K562 (cell line): ENCODE measurements at regions not wholly inside any gene's neighbourhood (a gene's known extent, or its start where the extent isn't known, plus 50 kb on each side); places are given as distances from the start of the nearest gene placed in this dataset.

ENCODE experiments used
- ATAC-seq: fragments of 200-7000 bp; cut with Tn5 transposase; 3 replicates; pipeline ENCODE4 v1.9.1; 2020; ENCODE audit warnings: moderate library complexity
- BruUV-seq: library from RNA; stranded (reverse); fragments of 400-500 nt; replicated peaks from 2 replicates; lab custom pipeline; 2021; lab: Mats Ljungman, UMichigan
- CTCF ChIA-PET: fragments of 300-600 bp; formaldehyde crosslinking; extraction: SDS; loops from one replicate; lab custom pipeline; 2021; ENCODE audit warnings: low intra/inter-chr PET ratio; lab: Yijun Ruan, JAX
- POLR2A ChIA-PET: fragments of 300-600, 350-650 bp; sonication (Branson Sonifier 250); formaldehyde crosslinking; extraction: SDS; loops from one replicate; lab custom pipeline; 2021; ENCODE audit warnings: antibody characterized with exemption, inconsistent platforms; lab: Yijun Ruan, JAX
- DNase-seq, 4 experiments: peaks; one replicate each; pipeline versions ENCODE4 v3.0.0 to v3.0.0-alpha.2; 2011 to 2018; ENCODE audit warnings: low spot score in 3 of 4, mixed read lengths in 3 of 4; ENCODE audit errors: extremely low read depth in 1 of 4
- FAIRE-seq: peaks from 2 replicates; lab custom pipeline; 2011; peaks lifted over from hg19 to GRCh38; lab: Jason Lieb, UNC
- H2AFZ ChIP-seq: 2 replicates; pipeline ENCODE4 v1.6.0; 2011; ENCODE audit warnings: low read depth, low read length, control low read depth, inconsistent platforms
- H3K27ac ChIP-seq: fragments of 200-600 bp; 3 replicates; pipeline ENCODE4 v1.8.0; 2011; ENCODE audit warnings: low read depth, mild to moderate bottlenecking, control low read depth, inconsistent platforms, low read length, moderate library complexity, mixed read lengths; ENCODE audit errors: extremely low read depth
- H3K27me3 ChIP-seq, 2 experiments: fragments of 300-600 bp in 1 of 2; 2 replicates in 1 of 2; 3 replicates in 1 of 2; pipeline versions ENCODE4 v1.6.0 to v1.8.0; 2011; ENCODE audit warnings: inconsistent platforms in 2 of 2, low read length in 2 of 2, mild to moderate bottlenecking in 1 of 2, mixed read lengths in 1 of 2, moderate library complexity in 1 of 2; ENCODE audit not compliant: control insufficient read depth in 2 of 2, insufficient read depth in 2 of 2
- H3K36me3 ChIP-seq: fragments of 300-600 bp; 3 replicates; pipeline ENCODE4 v1.8.0; 2011; ENCODE audit warnings: mild to moderate bottlenecking, low read length, inconsistent platforms; ENCODE audit not compliant: control insufficient read depth, insufficient read depth
- H3K4me1 ChIP-seq, 2 experiments: fragments of 200-600 bp in 1 of 2; replicated peaks in 1 of 2; 2 replicates in 1 of 2; 3 replicates in 1 of 2; pipeline versions ENCODE4 v1.5.1 to v1.8.0; 2011; ENCODE audit warnings: inconsistent platforms in 2 of 2, low read length in 2 of 2, mild to moderate bottlenecking in 1 of 2, mixed read lengths in 1 of 2, moderate library complexity in 1 of 2; ENCODE audit not compliant: control insufficient read depth in 2 of 2, insufficient read depth in 2 of 2
- H3K4me2 ChIP-seq: 2 replicates; pipeline ENCODE4 v1.6.1; 2011; ENCODE audit warnings: low read length, control low read depth, inconsistent platforms, mixed read lengths; ENCODE audit not compliant: insufficient read depth
- H3K4me3 ChIP-seq: fragments of 200-600 bp; sonication (generic), shearing (Covaris generic); 2 replicates; pipeline ENCODE4 v1.5.1; 2016; ENCODE audit warnings: control low read depth, inconsistent platforms
- H3K79me2 ChIP-seq: fragments of 200-600 bp; 3 replicates; pipeline ENCODE4 v1.8.0; 2011; ENCODE audit warnings: low read length, inconsistent platforms; ENCODE audit not compliant: control insufficient read depth, insufficient read depth
- H3K9ac ChIP-seq, 2 experiments: 2 replicates each; pipeline versions ENCODE4 v1.6.0 to v1.6.1; 2011; ENCODE audit warnings: low read depth in 2 of 2, low read length in 2 of 2, control low read depth in 1 of 2, inconsistent platforms in 1 of 2, mild to moderate bottlenecking in 1 of 2, mixed read lengths in 1 of 2; ENCODE audit not compliant: insufficient read depth in 1 of 2
- H3K9me1 ChIP-seq: one replicate; pipeline ENCODE4 v1.6.0; 2011; ENCODE audit warnings: inconsistent platforms, mild to moderate bottlenecking, low read length, moderate library complexity; ENCODE audit not compliant: control insufficient read depth, insufficient read depth
- H3K9me3 ChIP-seq: replicated peaks from 2 replicates; pipeline ENCODE4 v1.5.1; 2011; ENCODE audit warnings: low read depth, low read length, inconsistent platforms; ENCODE audit not compliant: control insufficient read depth, insufficient read depth
- H4K20me1 ChIP-seq: replicated peaks from 2 replicates; pipeline ENCODE4 v1.6.1; 2011; ENCODE audit warnings: low read length, inconsistent platforms, mixed read lengths; ENCODE audit not compliant: control insufficient read depth, insufficient read depth
- BRCA1 ChIP-seq, 2 experiments: fragments of 450-650 bp in 1 of 2; sonication (generic) in 1 of 2; formaldehyde crosslinking in 1 of 2; IDR thresholded peaks; 2 replicates each; pipeline versions ENCODE4 v1.5.0 to v1.6.1; 2017 to 2020; ENCODE audit warnings: mild to moderate bottlenecking in 1 of 2, missing genetic modification reagents in 1 of 2
- CBX2 ChIP-seq: fragments of 200-600 bp; sonication (generic); IDR thresholded peaks from one replicate; pipeline ENCODE4 v1.6.1; 2012; ENCODE audit warnings: mild to moderate bottlenecking, low read length, inconsistent platforms; ENCODE audit not compliant: insufficient read depth, poor library complexity, severe bottlenecking
- FOXJ2 ChIP-seq: fragments of 200-800 bp; sonication (Bioruptor generic); IDR thresholded peaks from 2 replicates; pipeline ENCODE4 v1.6.1; 2016; ENCODE audit warnings: missing genetic modification characterization, missing compliant biosample characterization
- NFE2L1 ChIP-seq: fragments of 450-650 bp; IDR thresholded peaks from 2 replicates; pipeline ENCODE4 v1.6.1; 2016; ENCODE audit warnings: missing genetic modification characterization, low read depth, mild to moderate bottlenecking, missing compliant biosample characterization, moderate library complexity, borderline replicate concordance
- POLR2G ChIP-seq: fragments of 200-400 bp; formaldehyde crosslinking; IDR thresholded peaks from 2 replicates; pipeline ENCODE4 v1.6.1; 2017; ENCODE audit warnings: low read depth, mild to moderate bottlenecking, antibody characterized with exemption, low read length, moderate library complexity
- ZFPM2 ChIP-seq: fragments of 250-450 bp; sonication (Bioruptor Pico); IDR thresholded peaks from 2 replicates; pipeline ENCODE4 v1.5.1; 2022; ENCODE audit warnings: mild to moderate bottlenecking
- ZNF778 ChIP-seq: fragments of 450-650 bp; formaldehyde crosslinking; IDR thresholded peaks from 2 replicates; pipeline ENCODE4 v1.4.0; 2020; ENCODE audit warnings: mild to moderate bottlenecking, moderate library complexity
- WGBS: fragments of 100-300 bp; shearing (Covaris generic); methylation state at CpG from one replicate; pipeline ENCODE4 v1.1.6; 2016; ENCODE audit warnings: low coverage, mixed read lengths; ENCODE audit not compliant: insufficient coverage; ENCODE audit errors: missing lambda C conversion rate; 5-methylcytosine and 5-hydroxymethylcytosine counted together
- in situ Hi-C: fragments of 300-500 bp; cut with MboI; formaldehyde crosslinking; loops from 4 replicates; pipeline ENCODE4 v1.15.0; 2018; ENCODE audit warnings: inconsistent platforms, mixed read lengths
- intact Hi-C: fragments of 100-400 bp; cut with micrococcal nuclease; formaldehyde crosslinking; loops from 2 replicates; pipeline ENCODE4 v1.14.2; 2022
- TF ChIP-seq, protein P1 (sequence below): sonication (generic); formaldehyde crosslinking; IDR thresholded peaks from 2 replicates; pipeline ENCODE4 v1.8.0; 2023; ENCODE audit warnings: mild to moderate bottlenecking, missing genetic modification reagents
- TF ChIP-seq, protein P2 (sequence below): sonication (generic); formaldehyde crosslinking; IDR thresholded peaks from 2 replicates; pipeline ENCODE4 v1.8.0; 2022; ENCODE audit warnings: mild to moderate bottlenecking, missing genetic modification reagents, borderline replicate concordance
- TF ChIP-seq, protein P3 (sequence below): sonication (generic); formaldehyde crosslinking; IDR thresholded peaks from 2 replicates; pipeline ENCODE4 v1.8.0; 2022; ENCODE audit warnings: mild to moderate bottlenecking, missing genetic modification reagents
- TF ChIP-seq, protein P4 (sequence below): fragments of 250-450 bp; sonication (Bioruptor Pico); IDR thresholded peaks from 2 replicates; pipeline ENCODE4 v1.5.1; 2021; ENCODE audit warnings: mild to moderate bottlenecking

DNA sequence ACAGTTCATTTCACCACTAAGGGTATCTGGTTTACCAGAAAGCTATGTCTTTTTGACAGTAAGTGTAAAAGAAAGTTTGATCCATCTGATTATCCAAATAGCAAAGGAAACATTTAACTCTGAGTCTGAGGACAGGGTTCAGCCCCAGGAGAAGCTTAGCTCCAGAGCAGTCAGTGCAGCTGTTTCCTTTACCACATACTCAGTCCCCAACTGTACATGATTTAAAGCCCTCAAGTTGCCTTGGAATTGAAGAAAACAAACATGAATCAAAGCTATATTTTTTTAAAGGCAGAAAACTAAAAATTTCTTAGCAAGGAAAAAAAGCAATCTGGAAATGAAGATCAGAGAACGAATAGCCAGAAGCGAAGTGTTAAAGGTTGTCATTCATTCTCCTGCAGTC is 746.0 kb downstream of the METTL4 start:
- Histone ChIP-seq H2AFZ (no peak overlapping the region), H3K27me3 (no peaks in the 10 kb centered on the region; a peak in 1 of 5 replicates), H3K27ac (no peak overlapping the region), H3K9ac (no peak overlapping the region), H3K9me1 (no peaks in the 10 kb centered on the region), H4K20me1 (no peaks in the 10 kb centered on the region), H3K4me3 (no peak overlapping the region), H3K79me2 (no peaks in the 10 kb centered on the region), H3K4me1 (no peaks in the 10 kb centered on the region), H3K9me3 (no peaks in the 10 kb centered on the region), H3K4me2 (no peak overlapping the region), H3K36me3 (no peaks in the 10 kb centered on the region)
- in situ Hi-C loops (no loop called here), intact Hi-C loops (no loop called here)
- ATAC-seq = no peak
- BruUV-seq = no TSS peak
- WGBS = 0% methylated on average over 2 of the region's 2 CpGs
- TF ChIP-seq POLR2G (no peak), ZNF778 (no peak), CBX2 (no peak), ZFPM2 (CRISPR knock-in tag) (no peak), BRCA1 (IDR thresholded peaks at IDR 0.05) (no peak), BRCA1 (CRISPR knock-in tag; IDR thresholded peaks at IDR 0.05) (no peak), FOXJ2 (no peak), NFE2L1 (no peak)
- TF ChIP-seq, protein P1, sequence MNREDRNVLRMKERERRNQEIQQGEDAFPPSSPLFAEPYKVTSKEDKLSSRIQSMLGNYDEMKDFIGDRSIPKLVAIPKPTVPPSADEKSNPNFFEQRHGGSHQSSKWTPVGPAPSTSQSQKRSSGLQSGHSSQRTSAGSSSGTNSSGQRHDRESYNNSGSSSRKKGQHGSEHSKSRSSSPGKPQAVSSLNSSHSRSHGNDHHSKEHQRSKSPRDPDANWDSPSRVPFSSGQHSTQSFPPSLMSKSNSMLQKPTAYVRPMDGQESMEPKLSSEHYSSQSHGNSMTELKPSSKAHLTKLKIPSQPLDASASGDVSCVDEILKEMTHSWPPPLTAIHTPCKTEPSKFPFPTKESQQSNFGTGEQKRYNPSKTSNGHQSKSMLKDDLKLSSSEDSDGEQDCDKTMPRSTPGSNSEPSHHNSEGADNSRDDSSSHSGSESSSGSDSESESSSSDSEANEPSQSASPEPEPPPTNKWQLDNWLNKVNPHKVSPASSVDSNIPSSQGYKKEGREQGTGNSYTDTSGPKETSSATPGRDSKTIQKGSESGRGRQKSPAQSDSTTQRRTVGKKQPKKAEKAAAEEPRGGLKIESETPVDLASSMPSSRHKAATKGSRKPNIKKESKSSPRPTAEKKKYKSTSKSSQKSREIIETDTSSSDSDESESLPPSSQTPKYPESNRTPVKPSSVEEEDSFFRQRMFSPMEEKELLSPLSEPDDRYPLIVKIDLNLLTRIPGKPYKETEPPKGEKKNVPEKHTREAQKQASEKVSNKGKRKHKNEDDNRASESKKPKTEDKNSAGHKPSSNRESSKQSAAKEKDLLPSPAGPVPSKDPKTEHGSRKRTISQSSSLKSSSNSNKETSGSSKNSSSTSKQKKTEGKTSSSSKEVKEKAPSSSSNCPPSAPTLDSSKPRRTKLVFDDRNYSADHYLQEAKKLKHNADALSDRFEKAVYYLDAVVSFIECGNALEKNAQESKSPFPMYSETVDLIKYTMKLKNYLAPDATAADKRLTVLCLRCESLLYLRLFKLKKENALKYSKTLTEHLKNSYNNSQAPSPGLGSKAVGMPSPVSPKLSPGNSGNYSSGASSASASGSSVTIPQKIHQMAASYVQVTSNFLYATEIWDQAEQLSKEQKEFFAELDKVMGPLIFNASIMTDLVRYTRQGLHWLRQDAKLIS = no peak
- TF ChIP-seq, protein P2, sequence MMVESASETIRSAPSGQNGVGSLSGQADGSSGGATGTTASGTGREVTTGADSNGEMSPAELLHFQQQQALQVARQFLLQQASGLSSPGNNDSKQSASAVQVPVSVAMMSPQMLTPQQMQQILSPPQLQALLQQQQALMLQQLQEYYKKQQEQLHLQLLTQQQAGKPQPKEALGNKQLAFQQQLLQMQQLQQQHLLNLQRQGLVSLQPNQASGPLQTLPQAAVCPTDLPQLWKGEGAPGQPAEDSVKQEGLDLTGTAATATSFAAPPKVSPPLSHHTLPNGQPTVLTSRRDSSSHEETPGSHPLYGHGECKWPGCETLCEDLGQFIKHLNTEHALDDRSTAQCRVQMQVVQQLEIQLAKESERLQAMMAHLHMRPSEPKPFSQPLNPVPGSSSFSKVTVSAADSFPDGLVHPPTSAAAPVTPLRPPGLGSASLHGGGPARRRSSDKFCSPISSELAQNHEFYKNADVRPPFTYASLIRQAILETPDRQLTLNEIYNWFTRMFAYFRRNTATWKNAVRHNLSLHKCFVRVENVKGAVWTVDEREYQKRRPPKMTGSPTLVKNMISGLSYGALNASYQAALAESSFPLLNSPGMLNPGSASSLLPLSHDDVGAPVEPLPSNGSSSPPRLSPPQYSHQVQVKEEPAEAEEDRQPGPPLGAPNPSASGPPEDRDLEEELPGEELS (CRISPR knock-in tag) = no peak
- TF ChIP-seq, protein P3, sequence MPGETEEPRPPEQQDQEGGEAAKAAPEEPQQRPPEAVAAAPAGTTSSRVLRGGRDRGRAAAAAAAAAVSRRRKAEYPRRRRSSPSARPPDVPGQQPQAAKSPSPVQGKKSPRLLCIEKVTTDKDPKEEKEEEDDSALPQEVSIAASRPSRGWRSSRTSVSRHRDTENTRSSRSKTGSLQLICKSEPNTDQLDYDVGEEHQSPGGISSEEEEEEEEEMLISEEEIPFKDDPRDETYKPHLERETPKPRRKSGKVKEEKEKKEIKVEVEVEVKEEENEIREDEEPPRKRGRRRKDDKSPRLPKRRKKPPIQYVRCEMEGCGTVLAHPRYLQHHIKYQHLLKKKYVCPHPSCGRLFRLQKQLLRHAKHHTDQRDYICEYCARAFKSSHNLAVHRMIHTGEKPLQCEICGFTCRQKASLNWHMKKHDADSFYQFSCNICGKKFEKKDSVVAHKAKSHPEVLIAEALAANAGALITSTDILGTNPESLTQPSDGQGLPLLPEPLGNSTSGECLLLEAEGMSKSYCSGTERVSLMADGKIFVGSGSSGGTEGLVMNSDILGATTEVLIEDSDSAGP (CRISPR knock-in tag) = no peak
- TF ChIP-seq, protein P4, sequence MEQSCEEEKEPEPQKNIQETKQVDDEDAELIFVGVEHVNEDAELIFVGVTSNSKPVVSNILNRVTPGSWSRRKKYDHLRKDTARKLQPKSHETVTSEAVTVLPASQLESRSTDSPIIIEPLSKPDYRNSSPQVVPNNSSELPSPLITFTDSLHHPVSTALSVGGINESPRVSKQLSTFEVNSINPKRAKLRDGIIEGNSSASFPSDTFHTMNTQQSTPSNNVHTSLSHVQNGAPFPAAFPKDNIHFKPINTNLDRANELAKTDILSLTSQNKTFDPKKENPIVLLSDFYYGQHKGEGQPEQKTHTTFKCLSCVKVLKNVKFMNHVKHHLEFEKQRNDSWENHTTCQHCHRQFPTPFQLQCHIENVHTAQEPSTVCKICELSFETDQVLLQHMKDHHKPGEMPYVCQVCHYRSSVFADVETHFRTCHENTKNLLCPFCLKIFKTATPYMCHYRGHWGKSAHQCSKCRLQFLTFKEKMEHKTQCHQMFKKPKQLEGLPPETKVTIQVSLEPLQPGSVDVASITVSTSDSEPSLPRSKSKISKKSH (CRISPR knock-in tag) = no peak
- no peak for FAIRE-seq
- ChIA-PET POLR2A (interaction anchor here (1.0 kb wide), 1 partner anchor 21 kb away, joined by 3 read pairs; no protein-coding TSS in a partner anchor), CTCF (no interaction called here)
- DNase-seq = no peak
